GM21825 (cell line): ENCODE measurements at regions not wholly inside any gene's neighbourhood (a gene's known extent, or its start where the extent isn't known, plus 50 kb on each side); places are given as distances from the start of the nearest gene placed in this dataset.
"Not testable (repeated sequence)": the region's sequence is repeated elsewhere in the genome, so short reads cannot be mapped to it uniquely, and the experiment has no call there.

Source experiments
- ATAC-seq: cut with Tn5 transposase; IDR thresholded peaks from one replicate; pipeline ENCODE4 v1.9.1; 2021; ENCODE audit warnings: mild to moderate bottlenecking, moderate library complexity; ENCODE audit not compliant: unreplicated experiment

GRCh38 chrX:63581906-63582305 lies 203.1 kb downstream of the ARHGEF9 start:
- no peak for ATAC-seq

- no peak for ATAC-seq
These were observed 203.6 kb downstream of the ARHGEF9 start for GRCh38 chrX:63581398-63581797.

GRCh38 chrX:63576533-63576932 lies 208.5 kb downstream of the ARHGEF9 start:
- no peak for ATAC-seq

- ATAC-seq = not testable (repeated sequence)
These were observed 209.3 kb downstream of the ARHGEF9 start for GRCh38 chrX:63575700-63576099.

GRCh38 chrX:63566856-63567255 lies 215.7 kb upstream of the SPIN4 start:
- ATAC-seq = no peak

DNA sequence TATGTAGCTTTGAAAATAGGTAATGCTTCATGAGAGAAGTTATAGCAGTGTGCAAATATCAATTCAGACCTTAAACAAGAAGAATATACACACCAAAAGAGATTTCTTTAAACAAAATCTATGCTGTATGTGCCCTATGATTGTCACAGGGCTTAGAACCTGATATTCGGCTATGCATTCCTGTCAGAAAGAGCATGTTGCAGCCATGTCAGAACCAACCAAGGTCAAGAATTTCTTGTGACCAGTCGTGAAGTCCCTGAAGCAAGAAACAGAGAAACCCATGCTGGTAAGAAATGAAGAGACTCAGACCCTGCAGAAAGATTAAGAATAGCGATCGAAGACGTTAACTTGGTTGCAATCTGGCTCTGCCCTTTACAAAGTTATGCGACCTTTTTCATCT lies 210.3 kb upstream of the SPIN4 start:
- ATAC-seq = no peak

GRCh38 chrX:63560601-63561218 lies 209.6 kb upstream of the SPIN4 start:
- ATAC-seq = peak; percentile 96

GRCh38 chrX:63551856-63552255 lies 200.7 kb upstream of the SPIN4 start:
- ATAC-seq = no peak

GRCh38 chrX:63530654-63531053 lies 179.5 kb upstream of the SPIN4 start:
- no peak for ATAC-seq

DNA sequence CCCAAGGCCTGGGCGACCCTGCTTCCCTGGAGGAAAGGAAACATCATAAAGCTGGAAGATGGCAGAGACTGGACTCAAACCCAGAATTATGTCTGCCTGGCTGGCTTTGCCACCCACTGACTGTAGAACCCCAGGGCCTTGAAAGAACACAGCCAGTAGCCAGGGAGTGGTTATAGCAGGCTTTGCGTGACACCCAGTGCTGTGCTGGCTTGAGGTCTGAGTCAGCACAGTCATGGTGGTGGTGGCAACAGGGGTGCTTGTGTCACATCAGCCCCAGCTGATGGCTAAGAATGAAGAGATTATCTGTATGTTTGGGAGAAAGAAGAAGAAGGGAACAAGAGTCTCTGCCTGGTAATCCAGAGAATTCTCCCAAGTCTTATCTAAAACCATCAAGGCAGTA lies 178.8 kb upstream of the SPIN4 start:
- no peak for ATAC-seq

- no peak for ATAC-seq
These were observed 175.7 kb upstream of the SPIN4 start for GRCh38 chrX:63526863-63527262.

DNA sequence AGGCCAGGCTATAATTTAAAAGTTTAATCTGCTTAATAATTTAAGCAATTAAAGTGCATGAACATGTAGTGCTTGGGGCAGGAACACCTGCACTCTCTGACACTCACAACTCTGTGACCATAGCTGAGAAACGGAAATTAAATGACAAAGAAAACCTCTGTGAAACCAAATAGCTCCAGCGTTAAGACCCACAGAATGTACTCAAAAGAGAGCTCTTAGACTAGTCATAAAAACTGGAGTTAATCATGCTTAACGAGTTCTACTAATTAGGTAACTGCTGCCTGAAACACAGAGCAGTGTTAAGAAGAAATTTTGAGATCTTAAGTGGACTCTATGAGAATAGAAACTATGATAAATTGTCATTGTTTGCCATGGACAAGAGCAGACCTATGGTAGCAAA lies 174.4 kb upstream of the SPIN4 start:
- no peak for ATAC-seq

GRCh38 chrX:63519368-63519767 lies 168.2 kb upstream of the SPIN4 start:
- not testable (repeated sequence) for ATAC-seq

DNA sequence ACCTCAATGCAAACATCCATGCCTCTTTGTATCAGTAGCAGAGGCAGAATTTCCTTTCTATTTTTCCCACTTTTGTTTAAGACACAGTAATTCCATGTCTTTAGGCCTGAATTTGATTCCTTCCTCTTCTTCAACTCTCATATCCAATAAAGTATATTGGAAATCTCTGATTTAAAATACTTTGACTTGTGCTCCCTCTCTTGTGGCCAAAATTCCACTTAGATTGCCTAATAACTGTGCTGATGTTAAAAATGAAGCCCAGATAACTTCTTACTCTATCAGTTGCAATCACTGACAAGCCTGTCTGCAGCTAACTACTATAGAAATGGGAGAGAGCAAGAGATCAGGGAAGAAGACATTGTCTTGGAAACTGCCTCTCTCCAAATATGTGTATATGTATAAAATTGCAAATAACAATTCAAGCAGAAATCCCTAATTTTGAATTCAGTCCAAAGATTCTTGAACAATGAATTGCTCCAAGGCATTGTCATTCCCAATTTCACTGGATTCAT lies 163.5 kb upstream of the SPIN4 start:
- ATAC-seq = no peak

DNA sequence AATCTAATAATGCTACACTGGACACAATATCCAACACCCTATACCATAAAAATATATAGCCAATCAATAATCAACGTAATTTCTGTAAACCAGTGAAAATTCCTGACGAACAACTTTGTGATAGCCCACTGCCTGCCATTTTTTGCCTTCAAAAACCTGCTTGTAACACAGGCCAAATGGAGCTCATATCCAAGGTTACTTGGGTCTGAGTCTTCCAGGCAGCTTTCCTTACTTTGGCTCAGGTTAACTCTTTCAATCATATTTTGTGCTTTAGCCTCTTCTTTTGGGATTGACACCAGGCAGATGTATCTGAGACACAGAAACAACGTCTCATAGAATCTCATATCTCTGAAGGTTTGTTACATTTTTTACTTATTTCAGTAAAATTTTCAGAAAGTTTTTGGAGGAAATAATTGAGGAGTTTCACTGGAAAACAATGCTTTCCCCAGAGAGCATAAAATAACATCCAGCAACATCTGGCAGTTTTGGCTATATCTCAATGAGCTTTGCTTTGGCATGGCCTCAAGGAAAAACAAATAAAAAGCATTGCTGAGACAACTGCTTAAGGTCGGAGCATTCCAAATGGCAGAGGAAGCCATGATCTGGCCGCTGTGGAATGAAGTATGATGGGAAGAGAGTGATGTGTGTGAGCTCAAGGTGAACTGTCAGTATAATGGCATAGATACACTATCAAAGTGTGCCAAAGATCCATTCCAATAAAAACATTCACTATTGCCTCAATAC lies 162.9 kb upstream of the SPIN4 start:
- ATAC-seq = no peak

DNA sequence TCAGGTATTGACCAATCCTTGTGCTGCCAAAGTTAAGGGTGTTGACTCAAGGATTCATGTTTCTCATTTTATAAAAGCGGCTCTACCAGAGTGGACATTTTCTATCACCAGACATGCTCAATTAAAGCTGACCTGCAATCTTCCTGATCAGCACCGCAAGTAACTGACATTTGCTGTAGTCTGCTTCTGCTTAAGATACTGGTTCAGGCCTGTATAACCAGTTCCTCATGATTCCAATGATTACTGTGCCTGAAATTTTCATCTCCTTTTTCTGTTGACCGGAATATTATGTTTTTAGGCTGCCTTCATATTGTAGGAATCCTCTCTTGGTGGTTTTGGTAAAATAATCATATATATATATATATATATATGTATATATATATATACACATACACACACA lies 160.2 kb upstream of the SPIN4 start:
- no peak for ATAC-seq

GRCh38 chrX:63508668-63509067 lies 157.5 kb upstream of the SPIN4 start:
- ATAC-seq = no peak

- ATAC-seq = no peak
These were observed 155.2 kb upstream of the SPIN4 start for GRCh38 chrX:63506320-63506719.

- ATAC-seq = no peak
These were observed 152.4 kb upstream of the SPIN4 start for GRCh38 chrX:63503541-63503940.

GRCh38 chrX:63488546-63489373 lies 137.6 kb upstream of the SPIN4 start:
- no peak for ATAC-seq

DNA sequence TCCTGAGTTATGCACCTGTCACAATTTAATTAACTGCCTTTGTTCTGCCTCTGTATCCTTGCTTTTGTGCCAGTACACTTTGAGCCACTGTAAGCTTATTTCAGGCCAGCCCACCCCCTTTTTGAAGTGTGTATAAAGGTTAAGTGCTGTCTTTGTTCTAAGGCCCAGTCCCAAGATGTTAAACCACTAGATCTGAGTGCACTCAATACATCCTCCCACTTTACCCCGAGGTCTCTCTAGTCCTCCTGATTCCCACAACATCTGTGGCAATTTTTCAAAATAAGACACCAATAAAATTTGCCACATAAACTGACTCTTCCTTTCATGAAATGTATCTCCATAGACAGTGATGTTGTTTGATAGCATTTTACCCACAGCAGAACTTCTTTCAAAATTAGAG lies 124.1 kb upstream of the SPIN4 start:
- no peak for ATAC-seq

DNA sequence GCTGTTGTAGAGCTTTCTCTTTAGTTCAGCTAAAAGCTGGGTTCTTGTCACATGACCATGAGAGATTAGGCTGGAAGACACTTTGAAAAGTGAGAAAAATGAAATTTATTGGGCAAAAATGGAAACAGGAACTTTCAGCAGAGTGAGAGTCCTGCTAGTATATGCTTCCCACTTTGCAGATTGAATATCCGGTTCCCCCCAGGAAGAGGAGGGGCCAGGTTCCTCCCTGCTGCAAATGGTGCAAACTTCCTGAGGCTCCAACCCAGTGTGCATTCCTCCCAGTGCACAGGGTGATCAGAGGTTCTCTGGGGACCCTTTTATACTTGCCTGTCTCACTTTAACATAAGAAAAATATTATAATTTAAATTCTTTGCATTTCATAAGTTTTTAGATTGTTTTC lies 119.9 kb upstream of the SPIN4 start:
- no peak for ATAC-seq
